Thymus (tissue), 11 donors: ENCODE measurements at regions not wholly inside any gene's neighbourhood (a gene's known extent, or its start where the extent isn't known, plus 50 kb on each side); places are given as distances from the start of the nearest gene placed in this dataset.
A peak's percentile ranks its signal among the peaks of the same experiment; 100 is the strongest.

ENCODE experiments used
- DNase-seq, 9 donors: peaks; one replicate each; pipeline ENCODE4 v3.0.0-alpha.2; 2013; ENCODE audit warnings: low spot score in 9 of 9, low read depth in 6 of 9, missing footprints in 1 of 9
- H3K27ac ChIP-seq, 2 donors: one replicate each; pipeline ENCODE4 v1.5.1; 2013; ENCODE audit warnings: control low read depth in 1 of 2, low read depth in 1 of 2, low read length in 1 of 2, mild to moderate bottlenecking in 1 of 2, moderate library complexity in 1 of 2
- H3K27me3 ChIP-seq, 2 donors: one replicate each; pipeline ENCODE4 v1.5.1; 2013; ENCODE audit warnings: low read length in 1 of 2; ENCODE audit not compliant: control insufficient read depth in 2 of 2, insufficient read depth in 1 of 2
- H3K36me3 ChIP-seq, 2 donors: one replicate each; pipeline ENCODE4 v1.5.1; 2013; ENCODE audit warnings: low read length in 1 of 2, mild to moderate bottlenecking in 1 of 2, moderate library complexity in 1 of 2; ENCODE audit not compliant: control insufficient read depth in 2 of 2, insufficient read depth in 2 of 2
- H3K4me1 ChIP-seq, 2 donors: one replicate each; pipeline ENCODE4 v1.5.1; 2013; ENCODE audit warnings: low read length in 2 of 2; ENCODE audit not compliant: control insufficient read depth in 2 of 2, insufficient read depth in 2 of 2
- H3K4me3 ChIP-seq, 2 donors: one replicate each; pipeline ENCODE4 v1.5.1; 2013; ENCODE audit warnings: low read length in 2 of 2, control low read depth in 1 of 2, mild to moderate bottlenecking in 1 of 2
- H3K9me3 ChIP-seq, 2 donors: one replicate each; pipeline ENCODE4 v1.5.1; 2013; ENCODE audit warnings: low read length in 1 of 2, mild to moderate bottlenecking in 1 of 2; ENCODE audit not compliant: control insufficient read depth in 2 of 2, insufficient read depth in 1 of 2
- WGBS: extraction: QIAGEN DNeasy Blood & Tissue Kit; methylation state at CpG from one replicate; pipeline ENCODE4 v1.1.7; 2013; 5-methylcytosine and 5-hydroxymethylcytosine counted together
- donor health status: healthy.

- WGBS: 96% methylated on average over 1 of the region's 1 CpG
- Histone ChIP-seq H3K27ac (no peak overlapping the region), H3K4me1 (no peaks in the 10 kb centered on the region), H3K9me3 (no peaks in the 10 kb centered on the region), H3K4me3 (no peak overlapping the region), H3K27me3 (no peaks in the 10 kb centered on the region), H3K36me3 (no peaks in the 10 kb centered on the region)
- no peak for DNase-seq
These were observed 310.0 kb upstream of the SPAG17 start for GRCh38 chr1:118494998-118495397.

DNA sequence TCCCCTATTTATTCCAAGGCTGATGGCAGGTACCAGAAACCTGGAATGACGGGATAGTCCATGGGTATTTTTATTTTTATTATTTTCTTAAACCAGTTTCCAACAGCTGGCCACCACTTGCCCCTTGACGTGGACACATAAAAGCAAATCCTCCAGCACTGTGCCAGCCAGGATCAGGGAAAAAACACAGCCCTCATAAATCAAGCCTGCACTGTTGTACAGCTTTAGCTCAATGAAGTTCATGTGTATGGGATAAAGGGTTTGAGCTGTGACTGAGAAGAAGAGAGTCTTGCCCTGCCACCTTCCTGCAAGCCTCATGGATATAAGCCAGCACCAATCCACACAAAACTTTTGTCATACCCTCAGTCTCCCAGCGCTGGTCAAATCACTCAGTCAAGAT, 303.8 kb upstream of the SPAG17 start:
- DNase-seq: no peak
- H3K4me3 ChIP-seq: no peak overlapping the region
- H3K27ac ChIP-seq: no peak overlapping the region
- H3K36me3 ChIP-seq: no peaks in the 10 kb centered on the region
- WGBS: 89% methylated on average over 3 of the region's 3 CpGs
- no peaks in the 10 kb centered on the region for H3K9me3 ChIP-seq
- H3K27me3 ChIP-seq: no peaks in the 10 kb centered on the region
- peaks cover 0 to 2% of the 10 kb centered on the region in 2 donors for H3K4me1 ChIP-seq

GRCh38 chr1:118487932-118488331, 302.9 kb upstream of the SPAG17 start:
- Histone ChIP-seq H3K4me1 (peaks cover 0 to 2% of the 10 kb centered on the region in 2 donors), H3K36me3 (no peaks in the 10 kb centered on the region), H3K4me3 (no peak overlapping the region), H3K27ac (no peak overlapping the region), H3K27me3 (no peaks in the 10 kb centered on the region), H3K9me3 (no peaks in the 10 kb centered on the region)
- 82% methylated on average over 2 of the region's 2 CpGs for WGBS
- no peak for DNase-seq

DNA sequence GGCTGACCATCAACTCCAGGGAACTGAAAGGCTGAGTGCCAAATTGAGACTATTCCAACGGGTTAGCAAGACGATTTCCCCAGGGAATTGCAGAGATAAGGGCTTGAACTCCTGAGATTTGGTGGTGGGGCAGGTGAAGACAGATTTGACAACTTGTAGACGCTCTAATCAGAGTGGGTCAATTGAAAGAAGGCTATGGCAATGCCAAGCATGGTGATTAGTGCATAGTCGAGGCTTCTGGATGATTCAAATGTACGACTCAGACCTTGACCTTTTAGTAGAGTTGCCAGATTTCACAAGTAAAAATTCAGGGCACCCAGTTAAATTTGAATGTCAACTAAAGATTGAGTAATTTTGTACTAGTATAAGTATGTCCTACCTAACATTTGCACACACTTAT, 302.1 kb upstream of the SPAG17 start:
- no peaks in the 10 kb centered on the region for H3K36me3 ChIP-seq
- H3K27me3 ChIP-seq: no peaks in the 10 kb centered on the region
- H3K4me1 ChIP-seq: peaks cover 0 to 2% of the 10 kb centered on the region in 2 donors
- H3K4me3 ChIP-seq: no peak overlapping the region
- H3K9me3 ChIP-seq: no peaks in the 10 kb centered on the region
- no peak for DNase-seq
- WGBS: 89% methylated on average over 5 of the region's 5 CpGs
- no peak overlapping the region for H3K27ac ChIP-seq

GRCh38 chr1:118486199-118486598, 301.2 kb upstream of the SPAG17 start:
- Histone ChIP-seq H3K4me3 (no peak overlapping the region), H3K27me3 (no peaks in the 10 kb centered on the region), H3K27ac (no peak overlapping the region), H3K4me1 (peaks cover 0 to 2% of the 10 kb centered on the region in 2 donors), H3K36me3 (no peaks in the 10 kb centered on the region), H3K9me3 (no peaks in the 10 kb centered on the region)
- no peak for DNase-seq
- 76% methylated on average over 7 of the region's 7 CpGs for whole genome bisulfite sequencing

GRCh38 chr1:118485757-118486156, 300.7 kb upstream of the SPAG17 start:
- Histone ChIP-seq H3K4me3 (no peak overlapping the region), H3K4me1 (peaks cover 0 to 2% of the 10 kb centered on the region in 2 donors), H3K9me3 (no peaks in the 10 kb centered on the region), H3K36me3 (no peaks in the 10 kb centered on the region), H3K27ac (no peak overlapping the region), H3K27me3 (no peaks in the 10 kb centered on the region)
- DNase-seq: peak in 1 of 9 donors; percentile 7
- 78% methylated on average over 1 of the region's 1 CpG for WGBS

DNA sequence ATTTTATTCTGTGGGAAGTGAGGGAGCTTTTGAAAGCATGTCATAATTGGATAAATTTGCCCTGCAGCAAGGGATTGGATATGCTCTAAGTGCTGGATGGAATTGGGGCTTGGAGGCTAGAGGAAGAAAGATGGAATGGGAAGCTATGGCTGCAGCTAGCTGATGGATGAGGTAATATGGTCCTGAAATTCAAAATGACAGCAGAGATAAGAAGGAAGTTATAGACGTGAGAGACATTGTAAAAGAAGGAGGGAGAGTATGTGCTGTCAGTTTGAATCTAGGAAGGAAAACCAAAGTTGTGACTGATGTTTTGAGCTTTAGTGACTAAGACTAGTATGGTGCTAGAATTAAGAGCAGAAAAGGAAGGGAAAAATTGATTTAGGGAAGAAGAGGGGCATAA, 299.9 kb upstream of the SPAG17 start:
- WGBS: 42% methylated on average over 1 of the region's 1 CpG
- H3K27me3 ChIP-seq: no peaks in the 10 kb centered on the region
- no peak overlapping the region for H3K27ac ChIP-seq

GRCh38 chr1:118483245-118484006, 298.4 kb upstream of the SPAG17 start:
- DNase-seq: no peak
- WGBS: 96% methylated on average over 3 of the region's 3 CpGs
- Histone ChIP-seq H3K27me3 (no peaks in the 10 kb centered on the region), H3K4me1 (peaks cover 0 to 2% of the 10 kb centered on the region in 2 donors), H3K9me3 (no peaks in the 10 kb centered on the region), H3K27ac (no peak overlapping the region), H3K4me3 (no peak overlapping the region), H3K36me3 (no peaks in the 10 kb centered on the region)

More for the DNA sequence above, 299.9 kb upstream of the SPAG17 start:
- Histone ChIP-seq H3K36me3 (no peaks in the 10 kb centered on the region), H3K4me3 (no peak overlapping the region), H3K4me1 (peaks cover 0 to 2% of the 10 kb centered on the region in 2 donors), H3K9me3 (no peaks in the 10 kb centered on the region)
- DNase-seq: no peak

DNA sequence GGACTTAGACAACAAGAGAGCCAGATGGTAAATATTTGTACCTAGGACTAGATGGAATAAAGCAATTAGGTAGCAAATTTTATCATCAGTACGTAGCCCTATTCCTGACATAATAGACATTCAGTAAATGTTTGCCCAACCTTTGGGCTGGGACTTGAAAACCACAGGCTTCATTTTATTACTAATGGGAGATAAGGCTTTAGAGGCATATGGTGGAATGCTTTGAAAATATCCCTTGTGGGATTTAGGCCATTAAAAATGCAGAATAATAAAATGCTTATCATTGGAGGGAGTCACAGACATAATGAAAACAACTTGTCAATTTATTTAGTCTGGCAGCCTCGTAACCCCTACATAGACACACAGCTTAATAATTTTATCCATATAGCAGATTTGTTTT, 296.1 kb upstream of the SPAG17 start:
- H3K27ac ChIP-seq: no peak overlapping the region
- DNase-seq: no peak
- H3K4me3 ChIP-seq: no peak overlapping the region
- H3K27me3 ChIP-seq: no peaks in the 10 kb centered on the region
- H3K36me3 ChIP-seq: no peaks in the 10 kb centered on the region
- 88% methylated on average over 2 of the region's 2 CpGs for WGBS
- no peaks in the 10 kb centered on the region for H3K4me1 ChIP-seq
- peaks cover 0 to 3% of the 10 kb centered on the region in 2 donors for H3K9me3 ChIP-seq
